ENCODE measurements at regions not wholly inside any gene's neighbourhood (a gene's known extent, or its start where the extent isn't known, plus 50 kb on each side); places are given as distances from the start of the nearest gene placed in this dataset.
"Not testable (repeated sequence)": the region's sequence is repeated elsewhere in the genome, so short reads cannot be mapped to it uniquely, and the experiment has no call there.

DNA sequence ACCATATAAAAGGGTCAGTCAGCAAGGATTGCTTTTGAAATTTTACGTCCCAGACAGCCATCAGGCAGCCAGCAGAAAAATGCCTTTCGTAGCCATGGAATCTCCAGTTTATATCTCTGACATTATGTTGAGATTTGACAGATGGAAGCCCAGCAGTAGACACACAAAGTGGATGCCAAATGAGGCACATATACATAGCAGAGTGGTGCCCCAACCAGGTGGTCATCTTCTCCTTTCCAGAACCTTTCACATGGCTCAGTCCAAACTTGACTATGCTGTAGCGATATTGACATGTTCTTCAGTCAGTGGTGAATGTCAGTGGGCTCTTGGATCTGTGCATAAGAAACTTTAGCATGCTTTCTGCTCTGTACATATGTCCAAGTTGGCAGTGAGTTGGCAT lies 123.3 kb upstream of the GBE1 start:
- DNase-seq: no peak

DNA sequence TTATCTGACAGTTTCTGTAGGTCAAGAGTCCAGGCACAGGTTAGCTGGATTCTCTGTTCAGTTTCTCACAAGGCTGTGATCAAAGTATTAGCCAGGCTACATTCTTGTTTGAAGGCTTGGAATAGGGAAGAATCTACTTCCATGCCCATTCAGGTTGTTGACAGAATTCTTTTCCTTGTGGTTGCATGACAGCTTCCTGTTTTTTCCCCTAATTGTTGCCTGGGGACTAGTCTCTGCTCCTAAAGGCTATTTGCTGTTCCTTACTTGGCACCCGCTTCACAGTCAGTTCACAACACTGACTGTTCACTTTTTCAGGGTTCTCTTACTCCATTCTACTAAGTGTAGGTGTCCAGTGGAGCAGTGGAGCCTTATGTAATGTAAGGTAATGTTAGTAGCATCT lies 115.4 kb upstream of the GBE1 start:
- DNase-seq: no peak

DNA sequence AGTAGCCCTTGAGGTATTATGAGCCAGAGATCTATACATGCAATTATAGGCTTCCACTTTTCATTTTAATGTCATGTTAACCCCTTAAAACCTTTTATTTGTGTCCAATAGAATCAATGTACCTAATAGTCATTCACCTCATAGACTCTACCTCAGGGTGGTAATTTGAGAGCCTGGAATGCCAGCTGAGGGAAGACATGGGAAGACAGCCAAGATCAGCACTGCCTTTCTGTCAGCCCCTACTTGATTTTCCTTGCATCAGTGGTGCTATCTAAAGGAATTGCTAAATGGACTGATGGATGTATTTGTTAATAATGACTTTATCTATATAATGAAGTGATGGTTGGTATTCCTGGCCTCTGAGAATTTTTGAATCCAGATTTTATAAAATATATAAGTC lies 113.3 kb upstream of the GBE1 start:
- DNase-seq: no peak

DNA sequence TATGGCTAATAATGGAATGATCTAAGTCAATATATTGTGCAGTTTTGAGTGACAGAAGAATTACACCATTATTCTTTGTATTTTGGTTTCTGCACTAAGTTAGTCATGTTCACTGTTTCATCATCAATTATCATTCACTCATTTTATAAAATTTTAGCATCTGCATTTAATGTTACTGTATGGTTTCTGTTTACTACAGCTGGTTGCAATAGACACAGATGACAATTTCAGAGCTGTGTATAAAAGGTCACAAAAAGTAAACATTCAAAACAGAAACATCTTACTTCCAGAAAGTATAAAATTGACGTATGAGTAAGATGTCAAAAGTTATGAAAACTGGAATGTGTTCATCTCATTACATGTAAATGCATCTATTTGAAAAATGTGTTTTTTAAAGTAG lies 111.1 kb upstream of the GBE1 start:
- no peak for DNase-seq

DNA sequence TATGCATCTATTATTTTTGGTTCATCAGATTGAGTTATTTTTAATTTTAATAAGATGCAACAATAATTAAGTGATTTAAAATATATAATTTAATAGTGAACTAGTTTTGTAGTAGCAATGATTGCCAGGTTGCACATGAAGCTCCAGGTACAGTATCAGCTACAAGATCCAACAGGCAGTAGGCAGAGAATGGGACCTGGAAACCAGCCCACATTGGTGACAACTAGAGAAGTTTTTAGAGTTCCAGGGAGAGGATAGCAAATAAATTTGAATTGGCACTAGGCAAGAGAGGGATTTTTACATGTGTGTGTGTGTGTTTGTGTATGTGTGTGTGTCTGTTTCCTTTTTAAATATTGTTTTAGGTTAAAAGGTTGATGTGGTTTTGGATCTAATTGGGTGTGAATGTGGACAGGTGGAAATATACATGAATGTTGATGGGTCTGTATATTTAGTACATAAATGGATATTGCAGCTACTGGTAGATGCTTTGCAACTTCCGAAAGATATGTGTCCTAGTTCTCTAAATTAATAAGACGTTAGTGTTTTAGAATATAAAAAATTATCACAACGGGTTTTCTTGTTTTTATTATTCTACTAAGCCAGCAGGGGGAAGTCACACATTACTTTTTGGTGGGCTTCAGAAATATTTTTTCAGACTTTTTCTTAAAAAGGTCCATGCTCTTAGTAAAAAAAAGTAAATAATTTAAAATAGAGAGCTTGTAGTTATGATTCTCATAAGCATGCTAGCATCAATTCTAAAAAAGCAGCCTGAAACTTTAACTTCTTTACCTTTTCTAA lies 110.1 kb upstream of the GBE1 start:
- no peak for DNase-seq

DNA sequence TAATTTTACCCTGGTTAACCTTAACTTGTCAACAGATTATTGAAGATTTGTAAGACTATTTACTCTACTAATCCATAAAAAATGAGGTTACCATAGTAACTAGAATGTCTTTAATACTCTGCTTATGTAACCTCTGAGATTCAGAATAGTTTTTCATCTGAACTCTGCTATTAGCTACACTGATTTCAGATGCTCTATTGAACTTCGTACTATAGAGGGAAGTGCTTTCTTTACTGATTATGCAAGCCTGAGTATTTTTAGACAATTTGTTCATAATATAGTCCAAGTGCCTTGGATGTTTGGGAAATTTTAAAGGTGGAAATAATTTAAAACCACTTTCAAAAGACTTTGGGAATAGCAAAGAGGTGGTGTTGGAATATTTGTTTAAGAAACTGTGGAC lies 107.9 kb upstream of the GBE1 start:
- DNase-seq: no peak

DNA sequence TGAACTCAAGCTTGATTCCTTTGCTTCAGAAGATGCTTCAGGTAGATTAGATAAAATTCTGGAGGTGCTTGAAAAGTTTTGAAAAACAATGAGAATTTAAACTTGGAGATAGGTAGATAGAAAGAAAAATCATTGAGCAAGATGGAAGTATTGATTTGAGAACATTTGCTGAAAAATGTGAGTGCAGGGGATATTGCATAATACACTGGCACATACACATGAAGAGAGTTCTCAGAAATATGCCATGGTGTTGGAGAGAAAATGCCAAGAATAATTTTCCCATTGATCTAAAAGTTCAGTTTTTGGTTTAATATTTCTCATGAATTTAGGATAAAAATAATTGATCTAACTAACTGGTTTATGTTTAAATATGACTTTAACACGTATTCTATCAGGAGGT lies 107.2 kb upstream of the GBE1 start:
- DNase-seq: no peak

DNA sequence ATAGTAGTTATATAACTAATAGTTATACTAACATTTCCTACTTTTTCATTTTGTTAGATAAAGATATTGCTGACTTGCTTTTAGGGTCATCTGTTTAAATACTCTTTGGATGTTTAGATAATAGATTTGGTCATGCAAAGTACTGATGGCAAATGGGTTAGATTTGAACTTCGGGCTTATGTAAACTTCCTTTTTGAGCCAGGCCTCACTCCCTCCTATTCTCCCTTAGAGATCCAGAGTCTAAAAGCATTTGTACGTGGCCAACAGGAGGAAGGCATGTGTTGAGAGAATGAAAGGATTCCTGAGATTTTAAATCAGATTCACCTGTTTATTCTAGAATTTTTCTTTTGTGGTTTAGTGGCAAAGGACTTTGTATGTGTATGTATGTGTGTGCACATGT lies 106.4 kb upstream of the GBE1 start:
- no peak for DNase-seq

DNA sequence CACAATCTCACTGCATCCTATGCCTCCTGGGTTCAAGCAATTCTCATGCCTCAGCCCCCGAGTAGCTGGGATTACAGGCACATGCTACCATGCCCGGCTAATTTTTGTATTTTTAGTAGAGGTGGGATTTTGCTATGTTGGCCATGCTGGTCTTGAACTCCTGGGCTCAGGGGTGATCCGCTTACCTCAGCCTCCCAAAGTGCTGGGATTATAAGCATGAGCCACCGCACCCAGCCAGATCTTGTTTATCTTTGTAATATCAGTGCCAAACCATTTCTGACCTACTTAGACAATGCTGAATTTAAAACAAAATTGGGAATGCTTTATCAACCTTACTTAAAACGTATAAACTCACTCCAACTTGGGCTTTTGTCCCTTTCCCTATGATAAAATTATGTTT lies 103.7 kb upstream of the GBE1 start:
- DNase-seq: not testable (repeated sequence)

DNA sequence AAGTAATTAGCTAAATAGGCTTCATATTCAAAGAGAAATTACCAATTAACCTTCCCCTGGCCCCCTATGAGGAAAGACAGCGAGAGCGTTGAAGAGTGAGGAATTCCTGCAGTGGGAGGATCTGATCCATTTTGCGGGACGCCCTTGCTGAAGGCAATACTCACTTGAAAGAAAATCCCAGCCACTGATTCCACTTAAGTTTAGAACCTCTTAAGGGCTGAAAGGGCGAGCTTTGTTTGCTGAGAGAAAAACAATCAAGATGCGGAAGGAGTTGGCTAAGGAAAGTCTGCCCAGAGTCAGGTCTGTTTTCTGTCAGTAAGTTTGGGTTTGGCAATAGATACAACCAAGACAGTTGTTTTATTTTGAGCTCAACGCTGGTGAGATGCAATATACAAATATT lies 102.8 kb upstream of the GBE1 start:
- no peak for DNase-seq

DNA sequence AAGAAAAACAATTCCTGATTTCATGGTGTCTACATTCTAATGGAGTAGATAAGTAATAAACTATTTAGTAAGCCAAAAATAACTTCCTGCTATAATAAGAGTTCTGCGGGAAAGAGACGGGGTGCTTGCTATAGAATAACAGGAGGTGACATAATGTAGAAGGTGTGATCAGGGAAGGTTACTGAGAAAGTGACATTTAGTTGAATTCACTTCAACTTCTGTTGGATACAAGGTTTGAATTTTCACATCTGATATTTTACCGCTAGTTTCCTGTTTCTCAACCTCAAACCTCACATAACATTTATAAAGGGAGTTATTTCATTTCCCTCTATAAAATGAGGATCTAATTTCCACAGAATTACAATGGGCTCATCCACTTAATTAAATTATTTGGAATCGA lies 102.3 kb upstream of the GBE1 start:
- no peak for DNase-seq

DNA sequence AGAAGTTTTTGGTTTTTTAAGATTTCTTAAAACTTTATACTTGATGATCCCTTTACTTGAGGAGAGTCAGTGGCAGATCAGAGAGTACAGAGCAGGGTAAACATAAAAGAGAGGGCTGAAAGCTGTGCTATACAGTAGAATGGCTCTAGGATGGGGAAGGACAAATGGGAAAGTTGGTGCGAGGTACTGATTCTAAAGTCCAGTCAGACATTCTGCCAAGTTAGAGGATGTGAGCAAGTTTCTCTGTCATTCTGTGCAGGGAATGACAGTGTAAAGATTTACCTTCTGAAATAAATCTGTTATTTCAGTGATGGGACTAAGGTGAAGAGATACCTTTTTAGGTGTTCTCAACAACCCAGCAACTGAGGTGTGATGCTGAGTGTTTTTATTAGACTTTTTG lies 100.1 kb upstream of the GBE1 start:
- no peak for DNase-seq

DNA sequence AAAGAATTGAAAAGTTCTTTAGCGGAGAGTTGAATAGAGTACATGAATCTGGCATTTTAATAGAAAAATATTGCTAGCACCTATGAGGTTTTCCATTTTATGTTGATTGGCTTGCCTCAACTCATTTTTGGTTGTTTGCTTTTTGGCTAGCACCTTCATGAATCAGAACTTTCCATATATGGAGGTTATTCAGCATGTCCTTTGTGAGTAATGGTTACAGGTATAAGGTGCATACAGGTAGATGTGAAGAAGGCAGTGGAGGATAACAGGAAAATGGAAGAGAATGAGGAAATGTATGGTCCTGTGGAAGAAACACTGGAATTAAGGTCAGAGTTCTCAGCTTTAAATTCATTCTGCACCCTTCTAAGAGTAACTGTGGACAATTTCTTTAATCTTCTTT lies 98.1 kb upstream of the GBE1 start:
- no peak for DNase-seq

DNA sequence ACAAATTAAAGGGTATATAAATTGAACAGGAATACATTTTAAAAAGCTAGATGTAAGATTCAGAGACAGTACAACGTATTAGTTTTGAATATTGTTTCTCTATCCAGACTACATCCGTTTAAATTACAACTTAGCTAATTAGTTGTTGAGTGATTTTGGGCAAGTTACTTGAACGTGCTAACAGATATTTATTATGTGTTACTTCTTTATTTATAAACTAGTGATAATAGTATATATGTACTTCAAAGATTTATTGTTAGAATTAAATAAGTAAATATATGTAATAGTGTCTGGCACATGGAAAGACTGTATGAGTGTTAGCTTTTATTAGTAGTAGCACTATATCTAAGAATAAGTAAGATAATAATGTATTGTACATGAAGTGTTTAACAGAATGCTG lies 92.0 kb upstream of the GBE1 start:
- DNase-seq: no peak

DNA sequence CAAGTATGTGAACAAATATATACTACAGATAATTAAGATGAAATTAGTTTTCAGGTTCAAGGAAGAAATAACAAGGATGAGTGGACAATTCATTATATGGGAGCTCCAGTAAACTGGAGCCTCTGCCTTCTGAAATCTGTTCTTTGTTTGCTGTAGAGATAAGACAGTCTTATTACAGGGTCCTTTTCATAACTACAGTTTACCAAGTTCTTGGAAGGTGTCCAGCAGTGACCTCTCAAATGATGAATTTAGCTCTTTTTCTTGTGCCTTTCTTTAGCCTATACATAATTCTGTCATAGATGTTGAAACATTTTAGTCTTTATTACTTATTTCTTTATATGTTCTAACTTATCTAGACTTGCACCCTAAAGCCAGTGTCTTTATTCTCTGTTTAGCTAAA lies 89.7 kb upstream of the GBE1 start:
- no peak for DNase-seq

DNA sequence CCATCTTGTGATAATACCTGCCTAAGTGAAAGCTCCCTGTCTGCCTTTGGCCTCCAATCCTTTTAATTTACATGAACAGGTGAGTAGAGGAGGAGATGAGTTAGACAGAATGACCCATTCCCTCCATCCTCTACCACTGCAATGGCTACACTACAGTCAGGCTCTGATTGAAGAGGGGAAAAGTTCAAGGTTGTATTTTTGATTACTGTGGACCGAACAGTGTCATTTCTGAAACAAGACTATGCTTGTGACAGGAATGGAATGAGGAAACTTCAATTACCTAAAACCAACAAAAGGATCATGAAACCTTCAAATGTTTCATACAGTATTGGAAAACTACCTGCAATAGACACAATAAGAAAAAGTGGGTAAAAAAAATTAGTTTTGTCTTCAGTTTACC lies 85.5 kb upstream of the GBE1 start:
- no peak for DNase-seq

DNA sequence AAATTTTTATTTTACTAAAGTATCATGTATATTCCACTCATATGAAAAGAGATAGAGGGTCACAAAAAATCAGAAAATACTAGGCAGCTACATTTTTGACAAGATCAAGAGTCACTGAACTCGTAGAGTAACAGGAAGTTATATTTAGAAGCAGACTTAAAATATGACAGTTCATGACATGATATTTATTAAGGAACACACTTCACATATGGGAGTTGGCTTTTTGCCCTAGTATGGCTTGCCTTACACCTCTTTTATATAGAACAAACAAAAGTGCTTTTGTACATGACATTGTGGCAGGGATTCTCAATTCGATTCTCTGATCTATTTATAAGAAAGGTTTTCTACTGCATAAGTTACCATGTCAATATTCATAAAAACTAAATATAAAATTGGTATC lies 80.1 kb upstream of the GBE1 start:
- DNase-seq: peak; percentile 18

DNA sequence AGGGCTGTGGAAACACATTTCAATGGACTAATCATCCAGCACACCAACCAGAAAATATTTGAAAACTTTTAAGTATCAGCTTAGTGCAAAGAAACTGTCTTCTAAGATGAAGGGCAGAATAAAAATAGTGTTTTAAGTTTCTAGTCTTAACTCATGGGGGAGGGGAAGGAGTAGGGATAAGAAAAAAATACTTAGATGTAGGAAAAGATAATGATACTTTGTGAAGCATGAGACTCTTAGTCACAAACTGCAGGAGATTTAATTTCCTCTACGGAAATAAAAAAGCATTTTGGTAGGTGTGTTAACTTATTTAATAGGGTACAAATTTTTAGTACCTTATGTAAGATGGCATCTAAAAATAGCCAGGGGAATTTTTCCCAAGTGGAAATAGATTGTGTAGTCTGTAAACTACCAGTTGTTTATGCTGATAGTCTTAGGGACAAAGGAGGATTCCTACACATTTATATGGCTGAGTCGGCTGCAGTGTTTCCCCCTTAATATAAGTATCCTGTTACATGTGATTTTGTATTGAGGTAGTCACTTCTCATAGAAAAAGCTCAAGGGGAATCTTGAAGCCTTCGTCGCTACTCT lies 78.2 kb upstream of the GBE1 start:
- no peak for DNase-seq

DNA sequence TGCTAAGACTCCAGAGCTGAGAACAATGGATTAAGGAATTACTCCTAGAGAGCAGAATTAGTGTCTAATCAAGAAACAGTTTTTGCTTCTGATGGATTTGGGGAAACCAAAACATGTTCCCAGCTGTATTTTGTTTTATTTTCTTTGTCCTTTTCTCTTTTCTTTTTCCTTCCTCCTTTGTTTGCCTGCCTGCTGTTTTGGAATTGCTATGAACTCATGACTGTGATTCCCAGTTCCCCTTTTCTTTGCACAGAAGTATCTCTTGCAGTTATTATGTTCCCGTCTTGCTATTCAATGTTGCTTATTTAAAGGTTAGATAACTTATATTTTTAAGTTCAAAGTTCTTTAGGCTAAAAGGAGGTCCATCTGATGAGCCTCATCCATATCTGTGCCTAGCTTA lies 77.0 kb upstream of the GBE1 start:
- no peak for DNase-seq

DNA sequence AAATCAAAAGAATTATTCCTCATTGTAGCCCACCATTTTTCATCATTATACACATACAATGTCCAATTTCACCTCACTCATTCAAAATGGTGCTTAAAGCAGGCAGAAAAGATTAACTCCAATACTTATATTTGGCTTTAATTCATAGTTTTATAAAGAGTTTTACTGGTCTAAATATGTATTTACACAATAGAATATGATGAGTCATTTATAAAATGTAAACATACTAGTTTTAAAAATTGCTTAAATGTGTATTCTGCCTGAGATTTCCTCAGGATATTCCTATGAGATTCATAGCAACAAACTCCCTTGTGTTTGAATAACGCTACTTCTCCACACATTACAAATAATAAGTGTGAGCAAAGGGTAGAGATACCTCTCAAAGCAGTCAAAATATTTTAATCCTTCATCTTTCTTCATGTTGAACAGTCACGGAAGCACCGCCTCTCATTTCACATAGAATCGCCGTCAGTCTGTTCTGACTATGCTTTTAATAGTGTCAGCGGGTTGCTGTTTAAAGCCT lies 75.7 kb upstream of the GBE1 start:
- DNase-seq: no peak

DNA sequence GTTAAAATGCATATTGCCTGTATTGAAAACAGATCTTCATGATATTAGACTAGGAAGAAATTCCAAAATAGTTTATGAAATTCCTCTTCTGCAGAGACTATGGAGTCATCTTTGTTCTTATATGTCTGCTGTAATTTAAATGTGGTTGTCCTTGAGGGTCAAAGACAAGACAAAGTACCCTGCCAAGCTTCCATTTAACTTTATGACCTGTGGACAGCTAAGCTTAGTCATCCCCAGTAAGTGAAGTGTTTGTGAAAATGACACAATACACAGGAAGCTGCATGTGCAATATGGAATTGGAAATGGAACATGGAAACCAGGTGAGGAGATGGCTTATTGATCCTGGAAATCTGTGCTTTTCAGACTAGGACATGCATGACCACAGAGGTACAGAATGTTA lies 68.5 kb upstream of the GBE1 start:
- peak; percentile 40 for DNase-seq

DNA sequence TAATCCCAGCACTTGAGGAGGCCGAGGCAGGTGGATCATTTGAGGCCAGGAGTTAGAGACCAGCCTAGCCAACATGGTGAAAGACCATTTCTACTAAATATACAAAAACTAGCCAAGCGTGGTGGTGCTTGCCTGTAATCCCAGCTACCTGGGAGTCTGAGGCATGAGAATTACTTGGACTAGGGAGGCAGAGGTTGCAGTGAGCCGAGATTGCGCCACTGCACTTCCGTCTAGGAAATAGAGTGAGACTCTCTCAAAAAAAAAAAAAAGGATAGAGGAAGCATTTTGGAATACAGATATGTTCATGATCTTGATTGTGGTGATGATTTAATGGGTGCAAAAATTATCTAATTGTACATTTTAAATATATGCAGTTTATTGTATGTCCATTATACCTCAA lies 67.8 kb upstream of the GBE1 start:
- not testable (repeated sequence) for DNase-seq

DNA sequence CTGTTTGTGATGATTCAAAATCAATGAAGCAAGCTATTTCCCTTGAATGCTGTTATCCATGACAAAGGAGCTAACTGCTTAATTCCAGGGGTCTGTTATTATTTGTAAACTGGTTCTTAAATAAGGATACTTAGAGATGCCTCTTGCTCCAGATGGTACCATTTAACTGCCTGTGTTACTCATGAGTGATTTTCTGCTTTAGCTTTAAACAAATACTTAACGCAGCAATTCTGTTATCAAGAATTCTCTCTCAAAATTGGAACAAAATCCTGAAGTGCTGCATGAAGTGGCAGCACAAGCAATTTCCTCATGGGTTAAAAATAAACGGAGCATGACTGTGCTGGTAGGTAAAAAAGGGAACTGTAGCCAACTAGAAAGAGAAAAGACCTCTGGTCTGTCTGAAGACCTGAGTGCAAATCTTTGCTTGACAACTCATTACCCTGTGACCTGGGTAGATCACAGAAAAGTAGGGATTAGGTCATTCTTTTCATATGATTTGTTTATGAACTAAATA lies 62.5 kb upstream of the GBE1 start:
- DNase-seq: peak; percentile 18

DNA sequence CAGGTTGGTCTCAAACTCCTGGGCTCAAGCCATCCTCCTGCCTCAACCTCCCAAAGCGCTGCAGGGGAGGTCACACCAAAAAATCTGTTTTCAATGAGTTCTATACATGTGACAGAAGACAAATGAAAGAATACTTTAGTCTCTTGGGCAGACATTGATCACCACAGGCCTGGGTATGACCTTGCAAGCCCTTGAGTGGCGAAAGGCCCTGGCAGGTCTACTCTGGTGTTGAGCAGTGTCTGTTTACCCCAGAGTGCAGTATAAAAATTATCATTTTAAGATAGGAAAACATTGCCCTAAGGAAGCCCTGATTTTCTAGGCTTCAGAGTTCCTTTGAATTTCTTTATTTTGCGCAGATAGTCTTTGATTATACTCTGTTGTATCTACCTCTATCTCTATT lies 61.6 kb upstream of the GBE1 start:
- no peak for DNase-seq

Measured in SHP77 treated with DMSO at 0.1 percent for 48 hours (cell line).